WERI-Rb-1 (cell line): ENCODE measurements at regions not wholly inside any gene's neighbourhood (a gene's known extent, or its start where the extent isn't known, plus 50 kb on each side); places are given as distances from the start of the nearest gene placed in this dataset.

ENCODE experiments used
- DNase-seq: peaks from one replicate; pipeline ENCODE4 v3.0.0-alpha.2; 2020
- H3K27ac ChIP-seq: fragments of 250-450 bp; sonication (Bioruptor Pico); 2 replicates; pipeline ENCODE4 v1.5.1; 2020; ENCODE audit warnings: mild to moderate bottlenecking, moderate library complexity
- H3K27me3 ChIP-seq: fragments of 250-450 bp; sonication (Bioruptor Pico); 2 replicates; pipeline ENCODE4 v1.5.1; 2021; ENCODE audit warnings: mild to moderate bottlenecking, low read depth, moderate library complexity; ENCODE audit not compliant: insufficient read depth, severe bottlenecking
- H3K36me3 ChIP-seq: fragments of 250-450 bp; sonication (Bioruptor Pico); 2 replicates; pipeline ENCODE4 v1.5.1; 2020; ENCODE audit warnings: mild to moderate bottlenecking, moderate library complexity
- H3K4me3 ChIP-seq: 2 replicates; pipeline ENCODE4 v1.5.1; 2011; ENCODE audit warnings: low read depth, mild to moderate bottlenecking, control low read depth, low read length
- H3K9me3 ChIP-seq: fragments of 250-450 bp; sonication (Bioruptor Pico); 2 replicates; pipeline ENCODE4 v1.5.1; 2021; ENCODE audit warnings: mild to moderate bottlenecking, moderate library complexity; ENCODE audit not compliant: severe bottlenecking
- TF ChIP-seq, protein P1 (sequence below): IDR thresholded peaks from 2 replicates; pipeline ENCODE4 v1.5.1; 2011; ENCODE audit warnings: low read depth, mild to moderate bottlenecking, control low read depth, inconsistent platforms, low read length

DNA sequence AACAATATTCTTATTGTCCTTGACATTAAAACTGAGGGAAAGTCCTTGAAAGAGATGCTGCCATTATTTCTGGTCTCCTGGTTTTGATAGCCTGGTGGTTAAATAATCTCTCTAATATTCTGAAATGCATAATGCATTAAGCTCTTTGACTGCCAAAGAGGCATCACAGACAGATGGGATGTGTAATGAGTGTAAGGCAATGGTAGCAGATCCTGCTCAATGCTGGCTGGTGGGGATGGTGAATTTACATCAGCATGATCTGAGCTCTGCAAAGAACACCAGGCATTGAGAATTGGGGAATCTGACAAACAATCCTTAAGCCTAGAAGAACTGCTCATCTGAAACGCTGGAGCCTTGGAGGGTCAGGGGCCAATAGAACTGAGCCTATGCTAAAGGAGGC lies 528.6 kb upstream of the LMCD1 start:
- TF ChIP-seq, protein P1, sequence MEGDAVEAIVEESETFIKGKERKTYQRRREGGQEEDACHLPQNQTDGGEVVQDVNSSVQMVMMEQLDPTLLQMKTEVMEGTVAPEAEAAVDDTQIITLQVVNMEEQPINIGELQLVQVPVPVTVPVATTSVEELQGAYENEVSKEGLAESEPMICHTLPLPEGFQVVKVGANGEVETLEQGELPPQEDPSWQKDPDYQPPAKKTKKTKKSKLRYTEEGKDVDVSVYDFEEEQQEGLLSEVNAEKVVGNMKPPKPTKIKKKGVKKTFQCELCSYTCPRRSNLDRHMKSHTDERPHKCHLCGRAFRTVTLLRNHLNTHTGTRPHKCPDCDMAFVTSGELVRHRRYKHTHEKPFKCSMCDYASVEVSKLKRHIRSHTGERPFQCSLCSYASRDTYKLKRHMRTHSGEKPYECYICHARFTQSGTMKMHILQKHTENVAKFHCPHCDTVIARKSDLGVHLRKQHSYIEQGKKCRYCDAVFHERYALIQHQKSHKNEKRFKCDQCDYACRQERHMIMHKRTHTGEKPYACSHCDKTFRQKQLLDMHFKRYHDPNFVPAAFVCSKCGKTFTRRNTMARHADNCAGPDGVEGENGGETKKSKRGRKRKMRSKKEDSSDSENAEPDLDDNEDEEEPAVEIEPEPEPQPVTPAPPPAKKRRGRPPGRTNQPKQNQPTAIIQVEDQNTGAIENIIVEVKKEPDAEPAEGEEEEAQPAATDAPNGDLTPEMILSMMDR, result no peak
- Histone ChIP-seq H3K4me3 (no peak overlapping the region), H3K9me3 (no peaks in the 10 kb centered on the region), H3K27ac (no peak overlapping the region), H3K36me3 (no peaks in the 10 kb centered on the region), H3K27me3 (no peaks in the 10 kb centered on the region)
- no peak for DNase-seq

DNA sequence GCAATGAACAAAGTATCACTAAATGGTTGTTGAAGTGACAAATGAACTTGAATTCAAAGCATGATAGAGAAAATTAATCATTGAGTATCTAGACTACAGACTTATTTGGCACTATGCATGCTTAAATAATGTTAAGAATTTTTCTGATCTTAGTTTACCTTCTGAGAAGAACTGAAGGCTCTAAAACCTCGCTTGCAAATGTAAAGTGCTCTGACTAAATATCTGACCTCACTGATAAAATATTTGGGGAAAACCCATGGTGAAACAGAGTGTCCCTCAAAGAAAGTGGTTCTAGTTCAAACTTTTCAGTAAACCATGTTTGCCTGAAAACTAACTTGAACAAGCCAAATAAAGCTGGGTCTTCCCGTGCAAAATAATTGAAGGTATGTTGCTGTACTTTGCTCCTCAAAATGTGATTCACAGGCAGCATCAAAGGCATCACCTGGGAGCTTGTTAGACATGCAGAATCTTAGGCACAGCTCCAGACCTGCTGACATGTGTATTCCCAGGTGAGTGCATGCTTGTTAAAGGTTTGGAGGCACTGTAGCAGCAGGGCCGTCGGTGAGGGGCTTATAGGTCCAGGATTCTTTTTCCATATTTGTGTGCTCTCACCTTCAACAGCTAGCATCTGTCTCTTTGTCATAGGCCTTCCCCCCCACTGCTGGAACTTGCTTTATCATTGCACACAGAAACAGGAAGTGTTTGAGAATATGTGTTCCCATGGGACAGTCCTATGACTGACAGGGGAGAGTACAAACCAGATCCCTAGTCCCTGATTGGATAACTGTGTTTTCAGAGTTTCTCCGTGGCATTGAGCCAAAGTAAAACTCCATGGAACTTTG lies 524.2 kb upstream of the LMCD1 start:
- TF ChIP-seq, protein P1, result no peak
- H3K27ac ChIP-seq, result peak overlapping the region; percentile 77
- DNase-seq, result peak; percentile 44
- H3K36me3 ChIP-seq, result no peaks in the 10 kb centered on the region
- peak overlapping the region; percentile 40 for H3K4me3 ChIP-seq
- no peaks in the 10 kb centered on the region for H3K9me3 ChIP-seq
- no peaks in the 10 kb centered on the region for H3K27me3 ChIP-seq

GRCh38 chr3:7978087-7978422 lies 523.6 kb upstream of the LMCD1 start:
- H3K27ac ChIP-seq, result peak overlapping the region; percentile 77
- H3K27me3 ChIP-seq, result no peaks in the 10 kb centered on the region
- peak; percentile 88 for DNase-seq
- H3K9me3 ChIP-seq, result no peaks in the 10 kb centered on the region
- H3K4me3 ChIP-seq, result peak overlapping the region; percentile 40
- TF ChIP-seq, protein P1, result 0 out of 2 replicates have a peak, but pooled peaks have one; percentile 27
- no peaks in the 10 kb centered on the region for H3K36me3 ChIP-seq

GRCh38 chr3:7982126-7982525 lies 519.5 kb upstream of the LMCD1 start:
- H3K36me3 ChIP-seq, result no peaks in the 10 kb centered on the region
- H3K27me3 ChIP-seq, result no peaks in the 10 kb centered on the region
- no peak overlapping the region for H3K27ac ChIP-seq
- no peak for DNase-seq
- TF ChIP-seq, protein P1, result no peak
- no peaks in the 10 kb centered on the region for H3K9me3 ChIP-seq
- no peak overlapping the region for H3K4me3 ChIP-seq

GRCh38 chr3:7999384-7999783 lies 502.2 kb upstream of the LMCD1 start:
- Histone ChIP-seq H3K36me3 (no peaks in the 10 kb centered on the region), H3K4me3 (no peak overlapping the region), H3K27me3 (no peaks in the 10 kb centered on the region), H3K9me3 (no peaks in the 10 kb centered on the region), H3K27ac (no peak overlapping the region)
- TF ChIP-seq, protein P1, result no peak
- no peak for DNase-seq

- TF ChIP-seq, protein P1, result no peak
- Histone ChIP-seq H3K27me3 (no peaks in the 10 kb centered on the region), H3K9me3 (no peaks in the 10 kb centered on the region), H3K36me3 (no peaks in the 10 kb centered on the region), H3K4me3 (no peak overlapping the region), H3K27ac (no peak overlapping the region)
- no peak for DNase-seq
Observed at GRCh38 chr3:8001307-8001706, 500.3 kb upstream of the LMCD1 start.
